ENCODE measurements at regions not wholly inside any gene's neighbourhood (a gene's known extent, or its start where the extent isn't known, plus 50 kb on each side); places are given as distances from the start of the nearest gene placed in this dataset.
A peak's percentile ranks its signal among the peaks of the same experiment; 100 is the strongest.
"Not testable (repeated sequence)": the region's sequence is repeated elsewhere in the genome, so short reads cannot be mapped to it uniquely, and the experiment has no call there.

DNA sequence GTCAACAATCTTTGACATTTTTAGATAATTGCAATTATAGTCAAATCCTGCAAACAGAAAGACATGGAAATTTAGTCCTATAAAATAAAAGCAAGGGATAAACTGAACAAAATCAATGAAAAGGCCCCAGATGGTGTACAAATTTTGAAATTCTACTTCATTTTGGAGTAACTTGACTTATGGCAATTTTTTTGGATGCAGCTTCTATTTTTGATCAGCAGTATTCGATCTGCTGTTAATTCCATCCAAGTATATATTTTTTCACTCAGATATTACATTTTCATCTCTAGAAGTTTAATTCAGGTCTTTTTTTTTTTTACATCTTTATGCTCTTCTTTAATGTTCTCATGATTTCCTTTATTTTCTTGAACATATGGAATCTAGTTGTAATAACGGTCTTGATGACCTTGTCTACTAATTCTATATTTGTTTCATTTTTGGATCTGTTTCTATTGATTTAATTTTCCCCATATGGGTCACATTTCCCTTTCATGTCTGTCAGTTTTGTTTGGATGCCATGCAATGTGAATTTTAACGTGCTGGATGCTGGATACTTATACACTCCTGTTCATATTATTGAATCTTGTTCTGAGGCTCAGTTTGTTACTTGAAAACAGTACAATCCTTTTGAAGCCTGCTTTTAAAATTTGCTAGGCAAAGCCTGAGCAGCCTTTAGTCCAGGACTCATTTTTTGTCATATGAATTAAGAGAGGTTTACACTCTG is 164.3 kb upstream of the FAM3C start:
- DNase-seq = no peak

DNA sequence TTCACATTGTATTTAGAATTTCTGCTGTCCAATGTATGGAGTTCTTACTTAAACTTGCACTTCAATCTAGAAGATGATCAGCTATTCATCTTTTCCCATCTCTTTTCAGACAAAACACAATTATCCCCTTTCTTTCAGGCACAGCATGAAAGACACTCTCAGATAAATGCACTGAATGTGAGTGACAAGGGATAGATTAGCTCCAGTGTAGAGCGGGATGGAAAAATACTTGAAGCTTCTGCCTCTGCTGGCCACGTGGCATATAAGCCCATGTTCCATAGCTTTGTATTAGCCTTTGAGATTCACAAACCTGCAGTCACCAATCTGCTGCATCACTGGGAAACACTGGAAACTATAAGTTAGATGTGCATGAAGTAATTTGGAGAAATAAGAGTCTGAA is 162.2 kb upstream of the FAM3C start:
- DNase-seq = no peak

DNA sequence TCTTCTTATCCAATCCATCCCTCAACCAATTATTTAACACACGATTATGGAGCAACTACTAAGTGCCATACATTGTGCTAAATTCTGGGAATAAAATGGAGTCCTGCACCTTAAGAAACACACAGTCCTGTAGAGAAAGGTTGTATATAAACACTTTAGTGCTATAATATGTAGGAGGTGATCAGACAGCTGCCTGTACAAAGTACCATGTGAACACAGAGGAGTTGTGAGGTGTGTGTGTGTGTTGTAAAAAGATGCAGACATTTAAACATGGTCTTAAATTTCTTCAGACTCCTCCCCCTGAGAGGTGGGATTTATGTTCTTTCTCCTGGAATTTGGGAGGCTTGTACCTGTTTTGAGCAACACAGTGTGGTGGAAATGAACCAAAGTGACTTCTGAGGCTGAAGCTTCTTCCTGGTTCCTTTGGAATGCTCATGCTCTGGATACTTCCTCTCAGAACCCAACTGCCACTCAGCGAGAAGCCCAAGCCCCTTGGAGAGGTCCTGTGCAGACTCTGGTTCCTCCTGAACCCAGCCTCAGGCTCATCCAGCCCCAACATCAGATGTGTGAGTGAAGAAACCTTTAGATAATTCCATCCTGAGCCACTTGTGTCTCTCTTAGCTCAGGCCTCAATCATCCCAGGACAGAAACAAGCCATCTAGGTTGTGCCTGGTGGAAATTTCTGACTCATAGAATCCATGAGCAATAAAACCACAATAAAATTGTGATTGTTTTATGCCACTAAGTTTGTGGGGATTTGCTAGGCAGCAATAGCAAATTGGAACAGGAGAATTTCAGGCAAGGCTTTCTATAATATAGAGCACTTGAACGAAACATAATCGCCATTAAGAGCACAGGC is 161.2 kb upstream of the FAM3C start:
- no peak for DNase-seq

DNA sequence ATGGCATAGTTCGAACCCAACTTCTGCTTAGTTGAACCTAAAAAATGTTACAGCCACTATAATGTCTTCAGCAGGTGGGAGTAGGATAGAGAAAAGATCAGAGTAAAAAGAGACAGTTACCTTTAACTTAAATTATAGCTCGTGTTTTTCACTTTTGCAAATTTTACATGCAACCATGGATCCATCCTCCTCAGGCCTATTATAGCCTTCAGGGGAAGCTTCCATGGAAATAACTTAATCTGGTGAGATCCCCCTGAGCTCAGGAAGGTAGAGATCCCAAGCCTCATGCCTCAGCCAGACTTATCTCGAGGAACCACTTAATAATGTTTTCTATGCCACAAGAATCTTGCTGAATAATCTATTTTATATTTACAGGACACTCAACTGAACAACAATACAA is 159.4 kb upstream of the FAM3C start:
- no peak for DNase-seq

DNA sequence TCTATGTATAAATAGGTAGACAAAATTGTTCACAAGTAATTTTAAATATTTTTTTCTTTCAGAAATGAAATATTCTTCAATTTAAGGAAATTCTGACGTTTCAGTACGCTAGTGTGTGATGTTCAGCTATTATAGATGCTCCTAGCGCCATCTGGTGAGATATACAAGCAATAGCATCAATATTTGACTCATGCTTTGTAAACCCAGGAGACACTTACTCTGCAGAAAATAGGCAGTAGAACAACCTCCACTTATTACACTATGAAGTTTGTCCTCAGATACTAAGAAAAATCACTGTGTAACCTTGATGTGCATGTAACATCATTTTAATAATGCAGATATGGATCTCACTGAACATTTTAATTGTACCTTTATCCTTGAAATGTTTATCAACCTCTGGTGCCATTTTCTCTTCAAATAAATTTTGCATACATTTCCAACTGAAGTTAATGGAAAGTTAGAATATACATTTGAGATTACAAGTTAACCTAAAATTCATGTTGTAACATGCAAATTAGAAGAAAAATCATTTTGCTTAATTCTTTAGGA is 151.5 kb upstream of the FAM3C start:
- peak; percentile 84 for DNase-seq

DNA sequence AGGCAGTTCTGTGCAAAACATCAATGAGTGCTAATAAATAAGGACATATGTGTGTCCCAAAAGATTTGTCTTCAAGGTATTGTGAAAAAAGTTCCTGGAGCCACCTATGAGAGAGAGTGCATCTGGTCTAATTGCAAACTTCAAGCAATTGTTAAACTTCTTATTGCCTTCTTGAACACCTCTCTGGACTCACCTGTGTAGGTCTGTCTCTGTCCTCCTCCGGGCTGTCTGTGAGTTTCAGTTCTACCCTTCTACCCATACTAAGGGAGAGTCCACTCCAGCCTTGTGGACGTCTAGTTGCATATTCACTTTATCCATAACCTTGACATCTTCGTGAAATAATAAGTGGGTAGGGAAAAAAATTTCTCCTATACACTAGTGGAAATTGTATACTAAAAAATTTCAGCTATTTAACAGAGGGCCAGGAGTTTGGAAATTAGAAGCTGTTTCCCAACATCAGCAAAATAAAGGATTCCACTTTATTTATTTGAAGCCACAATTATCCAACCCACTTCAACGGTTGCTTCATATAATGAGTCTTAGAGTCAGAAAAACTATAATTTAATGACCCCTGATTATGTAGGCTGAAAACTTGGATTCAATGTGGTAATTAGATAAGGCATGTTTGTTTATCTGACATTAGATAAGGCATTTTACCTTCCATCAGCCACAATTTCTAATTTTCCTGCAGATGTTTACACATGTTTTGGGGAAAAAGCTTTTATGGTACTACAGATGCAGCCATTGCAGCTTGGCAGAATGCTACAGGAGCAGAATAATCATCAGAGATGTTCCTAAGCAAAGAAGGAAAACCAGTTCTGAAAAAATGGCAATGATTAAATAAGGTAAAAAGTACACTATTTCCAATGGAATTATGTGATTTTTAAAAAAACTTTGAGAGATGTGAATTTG is 150.8 kb upstream of the FAM3C start:
- DNase-seq = peak; percentile 88

DNA sequence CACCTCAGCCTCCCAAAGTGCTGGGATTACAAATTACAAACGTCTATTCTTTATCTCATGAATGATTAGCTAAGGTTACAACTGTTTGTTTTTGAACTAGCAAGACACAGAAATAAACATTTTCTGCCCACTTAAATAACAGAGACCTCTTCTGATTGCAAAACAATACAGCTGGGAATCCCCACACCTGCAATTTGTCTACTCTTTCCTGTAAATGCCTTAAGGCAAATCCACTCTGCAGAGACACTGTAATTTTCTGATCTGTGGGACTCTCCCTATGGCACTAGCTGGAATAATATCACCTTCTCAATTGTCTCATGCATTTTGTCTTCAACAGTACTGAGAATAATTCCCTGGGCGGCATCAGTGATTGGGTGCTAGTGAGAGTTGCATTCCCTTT is 149.3 kb upstream of the FAM3C start:
- DNase-seq = no peak

DNA sequence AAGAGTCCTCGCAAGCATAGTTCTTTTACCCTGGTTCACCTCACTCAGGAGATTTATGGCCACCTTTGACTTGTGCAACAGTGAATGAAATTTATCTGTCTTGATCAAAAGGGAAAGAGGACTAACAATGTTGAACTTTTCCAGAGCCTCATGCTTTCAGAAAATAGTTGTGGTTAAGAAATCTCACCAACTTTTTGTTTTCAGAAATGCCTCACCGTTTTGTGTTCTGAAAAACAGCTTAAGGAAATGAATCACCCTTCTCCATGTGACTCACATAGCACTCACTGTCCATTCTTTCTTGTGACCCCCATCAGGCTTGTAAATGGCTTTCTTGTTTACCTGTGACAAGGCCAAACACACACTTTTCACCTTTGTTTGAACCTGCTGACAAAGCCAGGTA is 148.6 kb upstream of the FAM3C start:
- DNase-seq = no peak

DNA sequence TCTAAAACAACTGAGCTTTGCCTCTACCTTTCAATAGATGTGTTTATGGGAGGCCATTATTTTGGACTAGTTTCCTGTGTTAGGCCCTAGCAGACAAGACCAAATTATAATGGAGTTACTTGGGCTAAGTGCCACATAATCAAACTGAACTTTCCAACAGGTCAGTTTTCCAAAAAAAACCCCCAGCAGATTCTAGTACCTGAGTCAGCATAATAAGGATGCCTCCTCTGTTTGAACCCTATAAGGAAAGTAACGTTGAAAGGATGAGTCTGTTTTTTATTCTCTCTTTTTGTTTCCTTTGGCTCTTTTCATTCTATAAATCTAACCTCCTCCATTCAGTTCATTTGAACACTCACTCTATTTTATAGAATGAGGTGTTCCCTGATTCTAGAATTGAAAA is 148.1 kb upstream of the FAM3C start:
- no peak for DNase-seq

DNA sequence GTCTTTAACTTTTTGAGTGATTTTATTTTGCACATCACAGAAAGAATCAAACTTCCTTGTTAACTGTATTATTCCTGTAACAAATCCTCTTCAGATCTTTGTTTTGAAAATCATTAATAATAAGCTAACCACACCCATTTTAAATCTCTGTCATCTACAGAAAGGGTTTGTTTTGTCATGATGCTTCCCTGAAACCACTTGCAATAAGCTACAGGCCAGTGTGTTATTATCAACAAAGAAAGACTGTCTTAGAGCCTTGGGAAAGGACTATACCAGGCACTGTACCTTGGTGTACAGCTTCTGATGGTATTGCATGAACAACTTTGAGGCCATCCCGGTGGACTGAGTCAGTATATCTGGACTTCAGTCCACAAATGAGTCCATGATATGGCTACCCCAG is 145.3 kb upstream of the FAM3C start:
- no peak for DNase-seq

DNA sequence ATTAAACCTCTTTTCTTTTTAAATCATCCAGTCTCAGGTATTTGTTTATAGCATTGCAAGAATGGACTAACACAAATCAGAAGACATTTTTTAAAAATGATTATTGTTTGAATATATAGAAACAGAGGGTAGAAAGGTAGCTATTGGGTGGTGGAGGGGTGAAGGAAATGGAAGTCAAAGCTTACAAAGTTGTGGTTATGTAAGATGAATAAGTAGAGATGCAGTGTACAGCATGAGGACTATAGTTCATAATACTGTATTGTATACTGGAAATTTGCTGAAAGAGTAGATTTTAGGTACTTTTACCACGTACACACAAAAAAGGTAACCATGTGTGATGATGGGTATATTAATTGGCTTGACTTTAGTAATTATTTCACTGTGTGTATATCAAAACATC is 144.0 kb upstream of the FAM3C start:
- no peak for DNase-seq

DNA sequence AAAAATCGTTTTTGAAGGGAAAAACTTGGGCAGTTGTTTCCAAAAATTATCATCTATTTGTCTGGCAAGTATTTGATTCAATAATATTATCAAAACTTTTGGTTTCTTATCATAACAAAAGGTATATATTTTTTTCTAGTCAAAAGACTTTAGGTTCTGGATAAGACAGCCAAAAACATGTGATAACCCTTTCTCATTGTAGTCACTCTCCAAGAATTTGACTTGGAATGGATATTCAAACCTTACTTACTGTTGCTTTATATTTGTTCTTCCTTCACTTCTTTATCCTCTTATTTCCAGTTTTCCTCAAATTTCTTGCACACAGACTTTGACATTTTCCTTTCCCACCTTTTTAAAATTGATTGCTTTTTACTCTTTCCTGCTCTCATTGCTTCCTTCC is 140.9 kb upstream of the FAM3C start:
- DNase-seq = no peak

DNA sequence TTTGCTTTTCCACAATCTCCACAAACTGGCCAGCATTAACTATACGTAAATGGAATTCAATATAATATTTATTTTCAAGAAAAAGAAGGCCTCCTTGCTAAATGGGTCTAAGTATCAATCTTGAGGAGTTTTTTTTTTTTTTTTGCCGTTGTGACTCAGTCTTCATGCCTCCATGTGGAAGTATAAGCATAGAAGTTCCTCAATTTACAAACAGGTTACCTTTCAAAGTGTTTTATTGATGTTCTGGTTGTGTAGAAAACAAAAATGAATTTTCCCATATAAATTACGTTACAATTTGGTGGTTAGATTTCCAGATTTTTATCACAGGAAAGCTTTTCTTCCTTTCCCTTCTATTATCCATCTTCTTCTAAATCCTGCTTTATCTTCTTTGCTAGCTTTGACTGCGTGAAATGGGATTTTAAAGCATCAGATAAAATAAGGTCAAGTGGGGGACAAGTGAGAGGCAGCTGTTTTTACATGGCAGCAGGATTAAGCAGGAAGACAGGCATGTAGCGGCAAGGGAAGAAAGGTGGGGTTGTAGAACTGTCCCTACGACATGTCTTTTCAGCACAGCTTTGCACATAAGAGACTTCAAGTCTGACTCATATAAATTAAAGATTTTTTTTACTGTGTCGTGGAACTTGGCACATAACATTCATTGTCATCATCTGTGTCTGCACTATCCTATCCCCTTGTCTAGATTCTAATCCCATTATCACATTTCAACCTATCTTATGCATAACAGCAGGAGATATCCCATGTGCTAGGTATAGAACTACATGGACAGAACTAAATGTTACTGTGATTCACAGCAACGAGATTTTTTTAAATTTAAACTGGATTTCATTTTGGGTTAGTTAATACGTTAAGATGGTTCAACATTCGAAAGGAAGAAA is 135.3 kb upstream of the FAM3C start:
- DNase-seq = no peak

DNA sequence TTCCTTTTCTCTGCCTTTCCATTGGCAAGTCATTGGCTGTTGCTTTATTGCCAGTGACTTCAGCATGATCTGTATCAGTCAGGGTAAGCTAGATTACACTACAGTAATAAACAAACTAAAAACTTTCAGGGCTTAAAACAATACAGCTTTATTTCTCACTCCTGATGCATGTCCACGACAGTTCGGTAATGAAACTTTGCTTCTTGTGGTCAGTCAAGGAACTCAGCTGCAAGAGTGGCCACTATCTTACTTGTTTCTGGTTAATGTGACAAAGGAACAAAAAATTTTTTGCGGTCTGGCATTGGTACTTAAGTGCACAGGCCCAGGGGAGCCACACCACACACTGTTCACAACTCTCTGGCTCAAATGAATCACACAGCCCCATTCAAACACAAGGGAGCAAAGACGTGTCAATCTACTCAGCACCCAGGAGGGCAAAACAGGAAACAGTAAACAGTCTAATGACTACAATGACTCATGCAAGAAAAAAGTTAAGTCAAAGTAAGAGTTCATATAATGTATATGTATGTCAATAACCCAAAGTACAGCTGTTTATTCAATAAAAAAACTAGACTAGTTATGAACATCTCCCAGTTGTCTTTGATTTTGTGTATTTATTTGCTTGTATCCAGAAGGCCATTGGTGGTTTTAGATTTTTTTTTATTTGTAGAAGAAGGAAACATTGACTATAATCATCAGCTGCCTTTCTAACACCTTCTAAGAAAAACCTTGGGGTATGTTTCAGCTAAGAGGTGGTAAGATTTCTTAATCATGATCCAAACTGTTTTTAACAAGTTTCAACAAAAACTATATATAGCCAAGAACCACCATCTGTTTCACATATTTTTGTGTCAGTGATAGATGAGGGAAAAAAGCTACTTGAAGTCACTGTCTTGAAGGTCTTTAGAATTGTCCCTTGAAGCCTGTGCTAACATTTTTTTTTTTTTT is 134.4 kb upstream of the FAM3C start:
- DNase-seq = no peak

DNA sequence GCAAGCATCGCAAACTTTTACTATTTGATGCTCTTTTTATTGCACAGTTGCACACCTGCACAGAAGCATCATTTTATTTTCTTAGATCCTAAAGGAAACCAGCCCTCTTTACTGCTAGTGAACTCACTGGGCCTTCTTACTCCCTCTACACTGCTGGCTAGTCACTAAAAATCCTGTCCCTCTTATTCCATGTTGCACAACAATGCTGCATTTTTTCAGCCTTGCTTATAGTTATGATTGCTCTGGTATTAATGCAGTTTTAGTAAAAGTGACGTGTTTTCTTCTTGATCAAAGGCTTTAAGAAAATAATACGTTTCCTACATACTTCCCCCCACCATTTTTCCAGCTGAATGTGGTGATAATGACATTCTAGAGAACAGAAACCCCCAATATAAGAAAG is 132.9 kb upstream of the FAM3C start:
- no peak for DNase-seq

DNA sequence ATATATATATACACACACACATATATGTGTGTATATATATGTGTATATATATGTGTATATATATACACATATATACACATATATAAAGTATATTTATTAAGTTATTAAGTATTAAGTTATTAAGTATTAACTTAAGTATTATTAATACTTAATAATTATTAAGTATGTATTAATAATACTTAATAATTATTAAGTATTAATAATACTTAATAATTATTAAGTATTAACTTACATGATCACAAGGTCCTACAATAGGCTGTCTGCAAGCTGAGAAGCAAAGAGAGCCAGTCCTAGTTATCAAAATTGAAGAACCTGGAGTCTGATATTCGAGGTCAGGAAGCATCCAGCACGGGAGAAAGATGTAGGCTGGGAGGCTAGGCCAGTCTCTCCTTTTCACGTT is 130.1 kb upstream of the FAM3C start:
- DNase-seq = not testable (repeated sequence)

DNA sequence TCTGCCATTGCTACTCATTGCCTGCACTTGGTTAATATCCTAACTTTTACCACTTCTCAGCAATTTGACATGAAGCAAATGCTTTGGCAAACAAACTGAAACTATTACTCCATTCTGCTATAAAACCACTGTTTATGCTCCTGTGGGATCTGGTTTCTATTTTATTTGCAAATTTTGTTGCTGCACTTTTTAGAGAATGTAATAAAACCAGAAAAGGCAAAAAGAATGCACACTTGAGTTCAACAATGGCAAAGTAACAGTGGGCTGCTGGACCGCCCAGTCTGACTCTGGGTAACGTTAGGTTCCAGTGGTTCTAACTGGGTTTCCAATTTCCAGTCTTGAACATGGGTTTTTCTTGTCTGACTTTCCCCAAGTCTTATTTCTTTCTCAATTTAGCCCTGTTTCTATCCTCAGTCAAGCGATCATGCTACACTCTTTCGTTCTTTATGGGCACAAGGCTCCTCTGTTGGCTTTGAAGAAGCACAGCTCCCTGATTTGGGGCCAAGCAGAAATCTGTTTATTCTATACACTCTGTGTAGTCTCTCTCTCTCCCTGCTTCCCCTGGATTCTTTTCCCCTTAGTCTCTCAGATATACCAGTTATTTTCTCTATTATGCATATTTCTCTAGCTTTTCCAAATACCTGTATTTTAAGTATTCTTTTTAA is 129.2 kb upstream of the FAM3C start:
- DNase-seq = no peak

DNA sequence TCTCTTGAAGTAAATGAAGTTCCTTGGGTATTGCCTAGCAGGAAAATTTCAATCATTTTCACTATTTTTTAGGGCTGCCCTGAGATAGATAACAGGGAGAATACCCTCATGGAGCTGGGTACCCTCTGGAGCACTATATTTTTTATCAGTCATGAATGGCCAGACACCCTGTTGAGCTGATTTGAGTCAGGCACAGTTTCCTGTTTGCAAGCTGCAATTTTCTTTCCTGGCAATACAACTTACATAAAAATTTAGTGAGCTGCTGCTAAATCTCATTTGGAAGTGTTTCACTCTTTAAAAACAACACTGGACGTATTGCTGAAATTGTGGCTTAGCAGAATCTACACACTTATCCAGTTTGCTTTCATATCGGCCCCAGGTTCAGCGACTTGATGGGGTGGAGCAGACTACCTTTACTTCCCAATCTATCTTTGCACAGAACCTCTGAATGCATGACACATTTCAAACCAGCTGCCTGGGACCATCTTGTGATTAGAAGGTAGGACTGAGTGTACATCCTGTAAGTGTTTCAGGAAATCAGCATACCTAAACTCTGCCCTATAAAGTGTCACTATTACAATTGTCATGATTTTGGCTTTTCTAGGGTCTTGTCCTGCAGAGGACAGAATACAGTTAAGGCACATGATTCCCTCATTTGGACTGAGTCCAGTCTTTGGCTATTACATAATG is 125.7 kb upstream of the FAM3C start:
- DNase-seq = no peak

DNA sequence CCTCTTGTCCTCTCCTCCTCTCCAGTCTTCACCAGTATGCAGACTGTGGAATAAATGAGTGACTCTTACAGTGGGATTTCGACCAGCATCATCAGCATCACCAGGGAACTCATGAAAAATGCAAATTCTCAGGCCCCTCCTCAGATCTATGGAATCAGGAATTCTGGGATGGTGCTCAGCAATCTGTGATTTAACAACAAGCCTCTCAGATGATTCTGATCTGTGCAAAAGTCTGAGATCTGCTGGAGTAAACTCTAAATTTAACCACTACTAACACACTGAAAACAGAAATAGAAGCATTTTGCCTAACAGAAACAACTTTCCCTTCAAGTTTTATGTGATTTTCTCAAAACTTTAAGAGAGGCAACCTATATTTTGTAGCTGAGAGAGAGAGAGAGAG is 124.8 kb upstream of the FAM3C start:
- DNase-seq = no peak
